ENCODE measurements at regions not wholly inside any gene's neighbourhood (a gene's known extent, or its start where the extent isn't known, plus 50 kb on each side); places are given as distances from the start of the nearest gene placed in this dataset.

DNA sequence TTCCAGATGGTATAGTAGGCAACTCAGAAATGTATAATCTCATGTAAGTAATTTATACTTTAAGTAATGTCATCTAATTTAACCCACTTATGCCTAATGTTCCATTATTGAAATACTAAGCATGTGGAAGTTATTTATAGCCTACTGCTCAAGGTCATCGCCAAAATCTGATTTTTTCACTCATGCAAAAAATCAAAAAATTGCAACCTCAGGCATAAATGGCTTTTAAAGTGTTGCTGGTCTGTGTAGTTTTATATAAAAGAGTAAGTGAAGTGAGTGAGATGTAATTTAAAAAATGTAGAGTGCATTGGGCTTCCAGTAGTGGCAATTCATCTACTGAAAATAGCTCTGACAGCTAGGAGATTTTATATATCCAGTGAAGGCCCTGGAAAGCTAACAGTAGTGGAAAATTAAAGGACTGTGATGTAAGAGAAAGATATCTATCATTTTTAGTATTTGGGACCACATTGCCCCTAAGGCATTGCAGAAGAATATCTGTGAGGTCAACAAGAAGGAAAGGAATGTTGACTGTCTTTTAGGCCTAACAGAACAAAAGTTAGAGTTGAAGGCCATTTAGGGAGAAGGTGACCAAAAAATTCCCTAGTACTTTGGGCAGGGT lies 624.5 kb upstream of the CHORDC1 start:
- Mint-ChIP-seq H3K36me3 (no peaks in the 10 kb centered on the region), H3K4me3 (no peak overlapping the region), H3K9me3 (peaks cover 0 to 7% (median 0%) of the 10 kb centered on the region in 7 donors), H3K27me3 (ENCODE audit: low read depth in 3 of 3) (no peaks in the 10 kb centered on the region), H3K4me1 (no peaks in the 10 kb centered on the region), H3K27ac (no peak overlapping the region)
- TF ChIP-seq, protein P1, sequence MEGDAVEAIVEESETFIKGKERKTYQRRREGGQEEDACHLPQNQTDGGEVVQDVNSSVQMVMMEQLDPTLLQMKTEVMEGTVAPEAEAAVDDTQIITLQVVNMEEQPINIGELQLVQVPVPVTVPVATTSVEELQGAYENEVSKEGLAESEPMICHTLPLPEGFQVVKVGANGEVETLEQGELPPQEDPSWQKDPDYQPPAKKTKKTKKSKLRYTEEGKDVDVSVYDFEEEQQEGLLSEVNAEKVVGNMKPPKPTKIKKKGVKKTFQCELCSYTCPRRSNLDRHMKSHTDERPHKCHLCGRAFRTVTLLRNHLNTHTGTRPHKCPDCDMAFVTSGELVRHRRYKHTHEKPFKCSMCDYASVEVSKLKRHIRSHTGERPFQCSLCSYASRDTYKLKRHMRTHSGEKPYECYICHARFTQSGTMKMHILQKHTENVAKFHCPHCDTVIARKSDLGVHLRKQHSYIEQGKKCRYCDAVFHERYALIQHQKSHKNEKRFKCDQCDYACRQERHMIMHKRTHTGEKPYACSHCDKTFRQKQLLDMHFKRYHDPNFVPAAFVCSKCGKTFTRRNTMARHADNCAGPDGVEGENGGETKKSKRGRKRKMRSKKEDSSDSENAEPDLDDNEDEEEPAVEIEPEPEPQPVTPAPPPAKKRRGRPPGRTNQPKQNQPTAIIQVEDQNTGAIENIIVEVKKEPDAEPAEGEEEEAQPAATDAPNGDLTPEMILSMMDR (IDR thresholded peaks at IDR 0.05): no peak
- no peak for DNase-seq
- no peaks in the 10 kb centered on the region for H4K20me1 ChIP-seq (ENCODE audit: insufficient read depth, low read length)
- no peaks in the 10 kb centered on the region for H3K36me3 ChIP-seq (replicated peaks in 1 of 2; ENCODE audit: control insufficient read depth in 1 of 2, insufficient read depth in 2 of 2, low read length in 2 of 2)
- no peaks in the 10 kb centered on the region for H3K27me3 ChIP-seq (ENCODE audit: control insufficient read depth in 2 of 2, insufficient read depth in 2 of 2, low read length in 2 of 2)
- no peaks in the 10 kb centered on the region for H3K4me1 ChIP-seq (ENCODE audit: control insufficient read depth in 1 of 2, insufficient read depth in 2 of 2, low read length in 2 of 2)
- intact Hi-C loops (cut with micrococcal nuclease): no loop called here
- H3K4me2 ChIP-seq (replicated peaks; ENCODE audit: extremely low read depth, low read length, poor library complexity, severe bottlenecking): no peak overlapping the region
- no peaks in the 10 kb centered on the region for H3K79me2 ChIP-seq (ENCODE audit: insufficient read depth, low read length)
- H3K4me3 ChIP-seq (replicated peaks in 1 of 3; ENCODE audit: low read depth in 2 of 3, low read length in 3 of 3): no peak overlapping the region
- H3K9ac ChIP-seq (ENCODE audit: insufficient read depth, low read length, poor library complexity, severe bottlenecking): no peak overlapping the region
- H2AFZ ChIP-seq (ENCODE audit: insufficient read depth, low read depth, low read length, poor library complexity, severe bottlenecking): no peak overlapping the region
- no peak overlapping the region for H3K27ac ChIP-seq (ENCODE audit: low read depth in 1 of 2, low read length in 2 of 2)
- WGBS (ENCODE audit: insufficient coverage): no CpG with 5 or more reads among the region's 1 CpG
- peaks cover 0 to 3% of the 10 kb centered on the region in 2 donors for H3K9me3 ChIP-seq (replicated peaks in 1 of 2; ENCODE audit: control insufficient read depth in 1 of 2, insufficient read depth in 1 of 2, low read length in 2 of 2)

DNA sequence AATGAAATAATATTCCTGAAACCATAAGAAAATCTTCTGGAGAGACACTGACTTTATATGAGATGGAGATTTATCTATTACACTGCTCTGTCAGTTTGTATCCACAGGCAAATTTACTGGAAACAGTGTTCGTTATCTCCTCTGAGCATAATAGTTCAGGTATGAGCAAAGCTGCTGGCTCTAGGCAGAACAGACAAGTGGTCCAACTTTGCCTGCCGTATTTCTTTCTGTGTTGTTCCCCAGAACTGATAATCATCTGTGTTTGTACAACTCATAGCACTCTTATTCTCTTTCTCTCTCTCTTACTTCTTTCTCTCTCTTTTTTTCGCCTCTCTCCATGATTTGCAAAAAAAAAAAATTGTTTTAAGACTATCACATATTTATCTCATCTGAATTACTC lies 623.8 kb upstream of the CHORDC1 start:
- Histone ChIP-seq H3K27me3 (ENCODE audit: control insufficient read depth in 2 of 2, insufficient read depth in 2 of 2, low read length in 2 of 2) (no peaks in the 10 kb centered on the region), H3K9me3 (replicated peaks in 1 of 2; ENCODE audit: control insufficient read depth in 1 of 2, insufficient read depth in 1 of 2, low read length in 2 of 2) (peaks cover 0 to 3% of the 10 kb centered on the region in 2 donors), H2AFZ (ENCODE audit: insufficient read depth, low read depth, low read length, poor library complexity, severe bottlenecking) (no peak overlapping the region), H3K36me3 (replicated peaks in 1 of 2; ENCODE audit: control insufficient read depth in 1 of 2, insufficient read depth in 2 of 2, low read length in 2 of 2) (no peaks in the 10 kb centered on the region), H3K4me1 (ENCODE audit: control insufficient read depth in 1 of 2, insufficient read depth in 2 of 2, low read length in 2 of 2) (no peaks in the 10 kb centered on the region), H3K9ac (ENCODE audit: insufficient read depth, low read length, poor library complexity, severe bottlenecking) (no peak overlapping the region), H4K20me1 (ENCODE audit: insufficient read depth, low read length) (no peaks in the 10 kb centered on the region), H3K4me2 (replicated peaks; ENCODE audit: extremely low read depth, low read length, poor library complexity, severe bottlenecking) (no peak overlapping the region), H3K79me2 (ENCODE audit: insufficient read depth, low read length) (no peaks in the 10 kb centered on the region), H3K27ac (ENCODE audit: low read depth in 1 of 2, low read length in 2 of 2) (no peak overlapping the region), H3K4me3 (replicated peaks in 1 of 3; ENCODE audit: low read depth in 2 of 3, low read length in 3 of 3) (no peak overlapping the region)
- no peak overlapping the region for H3K4me3 Mint-ChIP-seq
- TF ChIP-seq, protein P1 (IDR thresholded peaks at IDR 0.05): no peak
- no peaks in the 10 kb centered on the region for H3K4me1 Mint-ChIP-seq
- WGBS (ENCODE audit: insufficient coverage): 82% methylated on average over 3 of the region's 3 CpGs
- no peak overlapping the region for H3K27ac Mint-ChIP-seq
- intact Hi-C loops (cut with micrococcal nuclease): no loop called here
- H3K36me3 Mint-ChIP-seq: no peaks in the 10 kb centered on the region
- DNase-seq: no peak
- H3K9me3 Mint-ChIP-seq: peaks cover 0 to 7% (median 0%) of the 10 kb centered on the region in 7 donors
- no peaks in the 10 kb centered on the region for H3K27me3 Mint-ChIP-seq (ENCODE audit: low read depth in 3 of 3)

Measured in CD14-positive monocyte (primary cell).